GM21423 (cell line): ENCODE measurements at regions not wholly inside any gene's neighbourhood (a gene's known extent, or its start where the extent isn't known, plus 50 kb on each side); places are given as distances from the start of the nearest gene placed in this dataset.
"Not testable (repeated sequence)": the region's sequence is repeated elsewhere in the genome, so short reads cannot be mapped to it uniquely, and the experiment has no call there.

Source experiments
- ATAC-seq: cut with Tn5 transposase; IDR thresholded peaks from one replicate; pipeline ENCODE4 v1.9.1; 2021; ENCODE audit warnings: mild to moderate bottlenecking, moderate library complexity; ENCODE audit not compliant: unreplicated experiment

DNA sequence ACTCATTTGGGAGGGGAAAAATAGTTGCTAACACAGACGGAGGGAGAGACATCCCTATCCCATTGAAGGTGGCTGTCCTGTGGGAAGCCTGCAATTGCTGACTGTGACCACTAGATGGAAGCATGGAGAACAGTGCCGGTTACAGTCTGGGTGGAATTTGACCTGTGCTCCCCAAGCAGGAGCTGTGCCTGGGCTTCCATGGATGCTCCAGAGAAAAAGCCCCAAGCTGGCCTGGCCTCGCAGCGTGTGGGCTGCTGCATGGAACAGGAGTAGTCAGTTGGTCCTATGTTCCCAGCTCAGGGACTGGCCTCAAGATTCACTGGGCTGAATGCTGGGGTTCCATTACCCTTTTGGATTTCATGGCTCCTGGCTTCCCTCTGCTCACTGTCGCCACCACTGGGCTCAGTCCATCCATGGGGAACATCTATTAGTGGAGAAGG lies 116.3 kb upstream of the CHD6 start:
- no peak for ATAC-seq

DNA sequence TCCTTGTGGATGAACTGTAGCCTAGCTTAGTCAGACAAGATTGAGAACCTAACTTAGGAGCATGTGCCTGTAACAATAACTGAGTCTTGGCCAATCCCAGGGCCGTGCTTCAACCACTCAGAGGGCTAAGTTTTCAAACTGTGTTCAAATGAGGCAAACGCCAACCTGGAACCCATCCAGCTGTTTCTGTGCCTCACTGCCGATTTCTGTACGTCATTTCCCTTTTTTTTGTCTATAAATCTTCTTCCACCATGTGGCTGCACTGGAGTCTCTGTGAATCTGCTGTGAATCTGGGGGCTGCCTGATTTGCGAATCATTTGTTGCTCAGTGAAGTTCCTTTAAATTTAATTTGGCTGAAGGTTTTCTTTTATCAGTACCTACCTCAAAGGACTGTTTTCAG lies 115.0 kb upstream of the CHD6 start:
- ATAC-seq = no peak

DNA sequence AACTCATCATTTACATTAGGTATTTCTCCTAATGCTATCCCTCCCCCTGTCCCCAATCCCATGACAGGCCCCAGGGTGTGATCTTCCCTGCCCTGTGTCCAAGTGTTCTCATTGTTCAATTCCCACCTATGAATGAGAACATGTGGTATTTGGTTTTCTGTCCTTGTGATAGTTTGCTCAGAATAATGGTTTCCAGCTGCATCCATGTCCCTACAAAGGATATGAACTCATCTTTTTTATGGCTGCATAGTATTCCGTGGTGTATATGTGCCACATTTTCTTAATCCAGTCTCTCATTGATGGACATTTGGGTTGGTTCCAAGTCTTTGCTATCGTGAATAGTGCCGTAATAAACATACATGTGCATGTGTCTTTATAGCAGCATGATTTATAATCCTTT lies 113.0 kb upstream of the CHD6 start:
- ATAC-seq = not testable (repeated sequence)

DNA sequence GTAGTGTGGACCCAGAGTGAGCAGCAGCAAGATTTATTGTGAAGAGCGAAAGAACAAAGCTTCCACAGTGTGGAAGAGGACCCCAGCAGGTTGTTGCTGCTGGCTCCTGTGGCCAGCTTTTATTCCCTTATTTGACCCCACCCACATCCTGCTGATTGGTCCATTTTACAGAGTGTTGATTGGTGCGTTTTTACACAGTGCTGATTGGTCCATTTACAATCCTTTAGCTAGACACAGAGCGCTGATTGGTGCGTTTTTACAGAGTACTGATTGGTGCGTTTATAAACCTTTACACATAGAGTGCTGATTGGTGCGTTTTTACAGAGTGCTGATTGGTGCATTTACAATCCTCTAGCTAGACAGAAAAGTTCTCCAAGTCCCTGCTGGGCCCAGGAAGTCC lies 109.5 kb upstream of the CHD6 start:
- ATAC-seq = not testable (repeated sequence)

DNA sequence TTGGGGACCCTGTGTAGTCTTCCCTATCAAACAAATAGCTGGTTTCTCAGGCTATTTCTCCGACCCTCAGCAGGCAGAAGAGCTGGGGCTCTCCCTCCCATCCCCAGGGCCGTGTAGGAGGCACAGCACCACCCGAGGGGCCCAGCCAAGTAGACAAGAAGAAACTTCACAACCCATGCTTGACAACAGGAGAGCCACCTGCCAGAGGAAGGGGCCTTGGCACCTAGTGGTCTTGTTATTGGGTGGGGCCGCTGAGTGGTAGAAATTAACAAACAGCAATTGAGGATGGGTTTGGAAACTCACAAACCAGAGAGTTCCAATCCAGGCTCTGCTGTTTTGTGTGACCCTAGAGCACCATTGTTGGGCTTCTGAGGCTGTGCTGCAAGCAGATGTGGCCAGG lies 108.5 kb upstream of the CHD6 start:
- ATAC-seq = no peak

DNA sequence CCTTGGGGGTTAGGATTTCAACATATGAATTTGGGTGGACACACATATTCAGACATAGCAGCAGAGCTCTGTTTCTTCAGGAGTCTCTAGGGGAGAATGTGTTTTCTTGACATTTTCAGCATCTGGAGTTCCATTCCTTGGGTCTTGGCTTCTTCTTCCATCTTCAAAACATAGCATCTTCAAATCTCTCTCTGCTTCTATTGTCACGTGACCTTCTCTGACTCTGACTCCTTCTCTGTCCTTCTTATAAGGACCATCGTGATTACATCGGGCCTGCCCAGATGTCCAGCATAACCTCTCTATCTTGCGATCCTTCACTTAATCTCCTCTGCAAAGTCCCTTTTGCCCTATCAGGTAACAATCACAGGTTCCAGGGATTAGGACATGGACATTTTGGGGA lies 101.0 kb upstream of the CHD6 start:
- no peak for ATAC-seq

DNA sequence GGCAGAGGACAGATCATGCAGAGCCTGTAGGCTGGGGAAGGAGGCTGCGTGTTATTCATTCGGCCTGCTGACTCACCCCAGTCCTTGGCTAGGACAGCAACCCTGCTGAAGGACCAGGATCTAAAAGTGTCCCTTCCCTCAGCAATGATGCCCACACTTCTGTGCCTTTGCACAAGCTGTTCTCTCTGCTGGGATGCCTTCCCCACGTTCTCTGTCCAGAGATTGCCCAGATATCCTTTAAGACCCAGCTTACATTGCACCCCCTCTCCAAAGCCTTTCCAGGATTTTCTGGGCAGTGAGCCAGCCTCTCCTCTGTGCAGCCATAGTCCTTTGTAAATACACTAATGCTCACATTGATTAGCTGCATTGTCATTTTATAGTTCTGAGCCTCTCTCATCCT lies 99.3 kb upstream of the CHD6 start:
- ATAC-seq = no peak

DNA sequence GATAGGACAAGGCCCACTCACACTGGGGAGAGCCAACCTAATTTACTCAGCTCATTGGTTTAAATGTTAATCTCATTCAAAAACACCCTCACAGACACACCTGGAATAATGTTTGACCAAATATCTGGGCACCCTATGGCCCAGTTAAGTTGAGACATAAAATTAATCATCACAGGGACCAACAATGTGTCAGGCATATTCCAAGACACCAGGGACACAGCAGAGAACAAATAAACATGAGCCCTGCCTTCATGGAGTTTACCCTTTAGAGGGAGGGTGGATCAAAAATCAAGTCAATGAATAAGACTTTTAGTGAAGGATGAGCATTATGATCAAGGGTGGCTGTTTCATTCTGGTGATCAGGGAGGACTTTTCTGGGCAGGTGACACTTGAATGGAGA lies 98.7 kb upstream of the CHD6 start:
- no peak for ATAC-seq

DNA sequence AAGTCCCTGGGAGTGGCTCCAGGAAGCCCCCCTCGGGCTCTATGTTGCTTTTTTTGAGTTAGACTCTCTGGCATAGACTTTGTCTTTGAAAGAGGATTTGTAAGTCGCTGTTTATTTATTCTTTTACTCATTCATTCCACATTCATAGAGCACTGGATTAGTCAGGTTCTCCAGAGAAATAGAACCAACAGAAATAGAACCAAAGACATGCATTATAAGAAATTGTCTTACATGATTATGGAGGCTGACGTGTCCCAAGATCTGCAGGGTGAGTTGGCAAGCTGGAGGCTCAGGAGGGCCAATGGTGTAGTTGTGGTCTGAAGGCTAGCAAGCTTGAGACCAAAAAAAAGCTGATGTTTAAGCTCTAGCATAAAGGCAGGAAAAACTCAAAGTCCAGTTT lies 98.3 kb upstream of the CHD6 start:
- ATAC-seq = no peak

DNA sequence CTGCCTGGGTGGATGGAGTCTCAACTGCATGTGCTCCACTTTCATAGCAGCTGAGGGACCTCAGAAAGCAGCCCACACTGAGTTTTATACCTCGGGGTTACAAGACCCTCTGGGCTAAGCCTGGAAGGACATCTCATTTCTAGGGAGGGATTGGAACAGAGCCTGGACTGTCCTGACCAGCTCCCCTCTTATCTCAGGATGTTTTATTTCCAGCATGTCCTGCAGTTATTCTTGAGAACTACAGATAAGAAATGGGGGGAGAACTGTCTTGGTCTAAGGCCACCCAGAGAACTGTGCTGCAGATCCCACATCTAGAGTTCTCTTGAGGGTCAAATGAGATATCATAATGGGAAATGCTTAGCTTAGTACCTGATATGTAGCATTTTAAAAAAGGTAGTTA lies 97.3 kb upstream of the CHD6 start:
- ATAC-seq = no peak

DNA sequence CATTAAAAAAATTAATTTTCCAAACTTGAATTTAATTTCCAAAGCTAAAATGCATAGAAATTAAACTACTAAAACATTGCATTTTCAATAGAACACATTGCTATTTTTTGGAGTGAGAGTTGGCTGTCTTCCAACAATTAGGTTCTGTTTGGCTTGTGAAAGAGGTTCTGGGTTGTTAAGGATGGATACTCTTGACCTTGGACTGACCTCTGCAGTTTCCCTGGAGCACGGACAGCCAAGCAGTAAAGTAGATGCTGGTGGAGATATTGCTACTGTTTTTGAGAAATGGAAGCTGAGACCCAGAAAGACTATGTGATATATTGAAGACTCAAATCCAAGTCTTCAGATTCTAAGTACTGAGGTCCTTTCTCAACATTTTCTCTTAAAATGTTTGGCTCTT lies 95.9 kb upstream of the CHD6 start:
- ATAC-seq = no peak

DNA sequence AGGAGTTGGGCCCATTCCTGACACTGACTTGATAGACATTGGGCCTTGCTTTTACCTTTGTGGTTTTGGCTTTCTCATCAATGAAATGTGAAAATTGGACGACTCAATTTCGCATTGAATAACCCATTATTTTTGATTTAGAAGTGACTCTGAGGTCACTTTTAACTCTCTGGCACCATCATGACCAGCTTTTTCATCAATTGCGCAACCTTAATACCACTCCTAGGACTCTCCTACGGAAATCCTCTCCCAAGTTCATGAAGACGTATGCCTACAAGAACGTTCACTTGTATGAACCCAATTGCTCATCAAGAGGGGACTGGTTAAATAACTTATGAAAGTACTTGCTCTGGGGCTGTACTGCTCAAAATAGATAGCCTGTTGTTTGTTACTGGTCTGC lies 86.7 kb upstream of the CHD6 start:
- no peak for ATAC-seq

DNA sequence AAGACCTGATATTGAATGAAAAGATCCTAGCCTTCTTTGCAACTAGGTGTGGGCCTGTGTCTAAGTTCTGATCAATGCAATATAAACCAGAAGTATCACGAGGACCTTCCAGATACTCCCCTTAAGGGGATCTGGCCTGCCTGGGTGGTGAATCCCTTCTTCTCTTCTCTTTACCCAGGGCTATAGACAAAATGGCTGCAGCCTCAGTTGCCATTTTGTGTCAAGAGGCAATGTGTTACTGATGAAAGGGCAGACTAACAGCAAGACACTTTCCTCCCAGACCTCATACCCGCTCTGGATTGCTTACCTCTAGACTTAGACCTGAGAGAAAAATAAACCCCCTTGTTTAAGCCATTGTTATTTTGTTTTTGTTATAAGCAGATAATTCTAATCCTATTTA lies 84.5 kb upstream of the CHD6 start:
- ATAC-seq = no peak

DNA sequence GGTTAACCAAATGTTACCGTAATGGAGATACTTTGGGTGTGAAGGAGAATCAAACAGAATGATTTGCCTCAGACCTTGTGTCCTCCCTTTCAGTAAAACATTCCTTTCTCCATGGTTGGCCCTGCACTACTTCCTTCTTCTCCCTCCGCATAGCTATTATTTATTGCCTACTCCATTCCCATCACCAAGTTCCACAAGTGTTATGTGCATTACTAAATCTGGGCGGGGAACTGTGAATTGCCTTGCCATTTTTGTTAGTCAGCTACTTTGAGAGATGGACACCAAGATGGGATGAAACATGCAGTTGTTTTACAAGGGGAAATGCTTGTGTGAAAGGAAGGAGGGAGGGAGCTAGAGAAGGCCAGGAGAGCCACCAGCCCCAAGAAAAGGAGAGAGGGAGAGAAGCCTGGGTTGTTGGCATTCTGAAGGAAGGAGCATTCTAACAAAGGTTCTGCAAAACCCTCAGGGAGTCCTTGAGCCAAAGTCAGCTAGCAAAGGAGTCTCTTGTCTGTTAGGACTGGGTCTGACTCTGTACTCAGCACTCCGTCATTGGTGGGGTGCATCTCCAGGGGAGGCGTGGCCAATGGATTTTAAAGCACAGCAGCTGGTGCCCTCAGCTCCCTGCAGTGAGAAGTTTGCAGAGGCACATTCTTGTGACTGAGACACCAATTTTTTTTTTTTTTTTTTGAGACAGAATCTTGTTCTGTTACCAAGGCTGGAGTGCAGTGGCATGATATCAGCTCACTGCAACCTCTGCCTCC lies 83.6 kb upstream of the CHD6 start:
- ATAC-seq = no peak

DNA sequence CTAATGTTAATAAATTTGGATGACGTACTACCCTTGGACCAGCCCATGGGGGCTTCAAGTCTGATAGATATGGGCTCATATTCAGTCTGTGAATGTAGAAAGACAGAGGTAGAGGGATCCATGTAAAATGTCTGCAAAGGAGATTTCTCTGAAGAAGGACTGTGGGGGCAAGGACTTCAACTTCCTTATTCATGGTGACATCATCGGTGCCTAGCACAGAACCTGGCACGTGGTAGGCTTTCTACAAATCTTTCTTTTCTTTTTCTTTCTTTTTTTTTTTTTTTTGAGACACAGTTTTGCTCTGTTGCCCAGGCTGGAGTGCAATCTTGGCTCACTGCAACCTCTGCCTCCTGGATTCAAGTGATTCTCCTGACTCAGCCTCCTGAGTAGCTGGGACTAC lies 81.5 kb upstream of the CHD6 start:
- ATAC-seq = not testable (repeated sequence)

DNA sequence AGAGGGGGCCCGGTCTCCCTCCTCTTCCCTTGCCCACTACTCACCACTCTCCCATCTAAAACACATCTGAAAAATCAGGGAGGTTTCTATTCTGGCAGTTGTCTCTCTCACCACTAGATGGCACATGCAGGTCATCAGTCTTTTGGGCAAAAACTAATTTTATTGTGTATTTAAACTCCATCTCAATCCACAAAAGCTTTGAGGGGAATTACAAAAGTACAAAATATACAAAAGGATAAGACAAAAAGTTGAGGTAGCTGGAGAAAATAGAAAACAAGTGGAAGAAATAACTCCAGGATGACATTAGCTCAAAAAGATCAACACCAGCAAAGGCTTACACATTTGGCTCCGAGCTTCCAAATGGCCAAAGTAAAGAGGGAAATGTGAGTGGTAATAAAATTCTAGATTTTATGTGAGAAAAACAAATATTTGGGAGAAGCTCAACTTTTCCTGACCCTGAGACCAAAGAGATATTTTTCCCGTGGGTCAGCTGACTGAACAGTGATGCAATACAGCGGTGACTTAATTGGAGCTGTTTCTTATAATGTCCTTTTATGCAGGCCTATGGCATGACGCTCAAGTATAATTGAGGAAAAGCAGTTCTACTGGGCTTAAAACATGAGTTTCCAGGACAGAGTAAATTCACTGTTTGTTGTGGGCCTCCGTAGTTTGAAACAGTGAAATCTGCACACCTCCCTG lies 79.8 kb upstream of the CHD6 start:
- no peak for ATAC-seq

DNA sequence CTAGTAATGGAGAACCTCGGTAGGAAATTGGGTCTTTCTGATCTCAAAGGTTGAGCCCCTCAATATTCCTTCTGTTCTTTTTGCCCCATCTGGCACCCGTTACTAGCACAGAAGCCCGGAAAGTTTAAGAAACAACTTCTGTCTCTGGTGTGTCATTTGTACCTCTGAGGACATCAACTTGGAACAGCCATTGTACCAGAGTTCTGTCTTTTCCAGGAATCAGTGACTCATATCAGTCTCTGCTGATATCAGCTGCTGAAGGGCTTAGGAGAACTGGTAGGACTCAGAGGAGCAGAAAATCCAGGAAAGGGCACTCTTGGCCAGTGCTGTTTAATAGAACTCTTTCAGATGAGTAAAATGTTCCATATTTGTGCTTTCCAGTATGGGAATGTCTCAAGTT lies 78.3 kb upstream of the CHD6 start:
- ATAC-seq = no peak

DNA sequence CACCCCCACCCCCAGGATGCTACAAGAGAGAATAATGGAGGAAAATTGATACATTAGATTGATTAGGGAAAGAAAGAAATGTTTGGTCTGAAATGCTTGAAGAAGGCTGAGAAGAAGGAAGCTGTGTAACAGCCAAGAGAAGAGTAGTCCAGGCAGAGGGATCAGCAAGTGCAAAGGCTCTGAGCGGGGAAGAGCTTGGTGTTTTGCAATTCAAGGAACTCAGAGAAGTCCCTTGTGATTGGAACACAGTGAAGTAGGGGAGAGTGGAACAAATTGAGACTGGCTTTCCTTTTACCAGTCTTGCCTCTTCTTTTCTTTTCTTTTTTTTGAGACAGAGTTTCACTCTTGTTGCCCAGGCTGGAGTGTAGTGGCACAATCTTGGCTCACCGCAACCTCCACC lies 76.6 kb upstream of the CHD6 start:
- ATAC-seq = no peak

DNA sequence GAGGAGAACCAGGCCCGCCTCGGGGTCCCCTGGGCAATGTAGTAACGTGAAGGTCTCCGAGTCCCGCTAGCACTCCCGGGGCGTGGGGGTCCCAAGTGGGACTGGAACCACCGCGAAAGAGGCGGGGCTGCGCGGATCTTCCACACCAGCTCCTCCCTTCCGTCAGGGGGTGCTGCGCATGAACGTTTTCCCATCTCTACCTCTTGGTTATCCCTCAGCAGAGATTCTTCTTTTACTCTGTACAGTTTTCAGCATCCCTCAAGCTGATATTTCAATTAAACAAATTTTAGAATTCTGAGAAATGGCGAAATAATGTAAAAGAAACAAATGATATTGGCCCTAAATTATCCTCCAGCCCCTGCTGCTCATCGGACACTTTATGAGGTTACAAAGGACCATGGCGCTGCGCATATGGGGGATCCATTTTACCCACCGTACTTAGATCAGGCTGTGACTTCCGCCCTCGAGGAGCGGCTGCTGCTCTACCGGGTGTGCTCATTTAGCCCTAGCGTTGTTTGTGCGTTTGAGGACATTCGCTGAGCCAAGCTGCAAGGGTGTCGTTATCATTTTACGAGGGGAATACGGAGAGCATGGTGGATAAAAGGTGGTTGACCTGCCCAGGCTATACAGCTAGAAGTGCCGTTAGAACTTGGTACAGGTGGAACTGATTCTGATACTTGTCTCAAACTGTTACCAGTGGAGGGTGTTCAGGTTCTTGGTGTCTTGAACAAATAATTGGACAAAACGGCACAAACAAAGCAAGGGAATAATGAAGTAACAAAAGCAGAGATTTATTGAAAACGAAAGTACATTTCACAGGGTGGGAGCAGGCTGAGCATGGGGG lies 75.2 kb upstream of the CHD6 start:
- ATAC-seq = peak; percentile 91

DNA sequence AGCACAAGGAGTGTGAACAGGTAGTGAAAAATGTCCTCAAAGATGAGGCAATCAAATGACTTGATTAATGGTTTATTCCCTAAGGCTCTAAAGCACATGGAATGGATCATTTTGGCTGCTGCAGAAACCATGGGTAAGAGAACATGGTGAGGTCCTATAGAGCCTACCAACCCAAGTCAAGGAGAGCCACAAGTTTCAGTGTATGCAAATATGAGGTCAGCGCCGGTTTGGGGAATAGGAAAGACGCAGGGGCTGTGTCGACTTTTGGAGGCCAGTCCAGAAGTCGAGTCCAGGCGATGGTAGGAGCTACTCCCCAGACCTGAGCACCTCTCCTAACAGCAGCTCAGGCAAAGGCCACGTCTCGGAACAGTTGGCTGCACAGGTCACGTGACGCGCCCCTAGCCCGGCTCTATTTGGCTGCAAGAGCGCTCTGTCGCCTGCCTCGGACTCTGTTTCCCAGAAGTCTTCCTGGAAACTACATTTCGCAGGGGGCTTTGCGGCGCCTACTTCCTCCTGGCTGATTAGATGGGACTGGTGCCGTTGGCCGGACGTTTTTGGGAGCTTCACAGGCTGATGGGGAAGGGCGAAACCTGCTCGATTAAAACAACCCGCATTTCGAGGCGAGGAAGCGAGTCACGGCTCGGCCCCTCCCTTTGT lies 74.4 kb upstream of the CHD6 start:
- peak; percentile 41 for ATAC-seq

DNA sequence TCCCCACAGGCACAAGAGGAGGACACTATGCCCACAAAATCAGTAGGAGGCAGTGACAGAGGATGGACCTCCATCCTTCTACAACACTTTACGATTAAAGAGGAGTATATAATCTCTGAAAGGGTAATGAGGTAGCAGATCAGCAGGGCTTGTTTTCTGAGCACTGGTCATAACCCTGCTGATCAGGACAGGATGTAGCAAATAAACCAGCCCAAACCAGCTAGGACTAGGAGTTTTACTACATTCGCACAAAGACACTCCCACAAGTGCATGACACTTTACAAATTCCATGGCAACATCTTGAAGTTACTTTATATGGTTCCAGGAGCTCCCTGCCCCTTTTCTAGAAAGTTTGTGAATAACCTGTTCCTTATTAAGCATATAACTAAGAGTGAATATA lies 73.3 kb upstream of the CHD6 start:
- ATAC-seq = no peak
